Effector memory CD4-positive, alpha-beta T cell (primary cell): ENCODE measurements at regions not wholly inside any gene's neighbourhood (a gene's known extent, or its start where the extent isn't known, plus 50 kb on each side); places are given as distances from the start of the nearest gene placed in this dataset.

Source experiments
- DNase-seq, 3 donors: peaks; one replicate each; pipeline ENCODE4 v3.0.0-alpha.2; 2020
- H3K27ac ChIP-seq: 2 replicates; pipeline ENCODE4 v1.7.0; 2013; ENCODE audit warnings: mild to moderate bottlenecking, low read length, moderate library complexity; ENCODE audit not compliant: insufficient read depth, poor library complexity, severe bottlenecking
- H3K27me3 ChIP-seq: replicated peaks from 2 replicates; pipeline ENCODE4 v1.7.0; 2013; ENCODE audit warnings: mild to moderate bottlenecking, low read length; ENCODE audit not compliant: insufficient read depth, control insufficient read depth, poor library complexity, severe bottlenecking
- H3K36me3 ChIP-seq: 2 replicates; pipeline ENCODE4 v1.7.0; 2013; ENCODE audit warnings: mild to moderate bottlenecking, low read length, moderate library complexity; ENCODE audit not compliant: control insufficient read depth, insufficient read depth
- H3K4me1 ChIP-seq: 2 replicates; pipeline ENCODE4 v1.7.0; 2013; ENCODE audit warnings: low read length, mild to moderate bottlenecking; ENCODE audit not compliant: control insufficient read depth, insufficient read depth, poor library complexity, severe bottlenecking
- H3K4me3 ChIP-seq: 2 replicates; pipeline ENCODE4 v1.7.0; 2013; ENCODE audit warnings: low read length, low read depth, mild to moderate bottlenecking; ENCODE audit not compliant: insufficient read depth, poor library complexity, severe bottlenecking
- H3K9me3 ChIP-seq: 2 replicates; pipeline ENCODE4 v1.7.0; 2013; ENCODE audit warnings: mild to moderate bottlenecking, low read length, moderate library complexity; ENCODE audit not compliant: control insufficient read depth

DNA sequence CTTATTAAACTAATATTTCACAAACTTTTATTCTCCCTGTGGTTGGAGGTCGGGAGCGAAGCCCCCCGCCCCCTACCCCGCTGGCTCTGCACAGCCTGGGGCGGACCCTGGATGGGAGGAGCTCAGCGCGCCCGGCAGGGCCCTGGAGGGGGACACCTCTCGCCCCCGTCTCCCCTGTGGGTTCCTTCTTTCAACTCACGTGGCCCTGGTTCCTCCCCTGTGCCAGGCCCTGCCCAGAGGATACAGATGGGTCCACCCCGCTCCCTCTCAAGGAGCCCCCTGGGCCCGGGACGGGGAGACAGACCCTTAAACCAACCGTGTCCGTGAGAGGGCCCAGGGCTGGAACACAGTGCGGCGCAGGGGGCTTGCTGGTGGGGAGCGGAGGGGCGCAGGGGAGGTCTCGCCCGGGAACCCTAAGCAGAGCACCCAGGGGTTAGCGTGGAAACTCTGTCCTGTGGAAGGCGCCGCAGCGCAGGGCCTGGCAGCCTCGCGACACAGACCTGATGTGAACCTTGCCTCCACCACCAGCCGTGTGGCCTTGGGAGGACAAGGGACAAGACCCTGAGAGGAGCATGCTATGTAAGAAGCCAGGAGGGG lies 103.7 kb upstream of the MVB12B start:
- DNase-seq: no peak
- peaks cover 14% of the 10 kb centered on the region for H3K27me3 ChIP-seq
- peaks cover 3% of the 10 kb centered on the region for H3K4me1 ChIP-seq
- H3K9me3 ChIP-seq: no peaks in the 10 kb centered on the region
- H3K4me3 ChIP-seq: no peak overlapping the region
- no peak overlapping the region for H3K27ac ChIP-seq
- H3K36me3 ChIP-seq: no peaks in the 10 kb centered on the region

DNA sequence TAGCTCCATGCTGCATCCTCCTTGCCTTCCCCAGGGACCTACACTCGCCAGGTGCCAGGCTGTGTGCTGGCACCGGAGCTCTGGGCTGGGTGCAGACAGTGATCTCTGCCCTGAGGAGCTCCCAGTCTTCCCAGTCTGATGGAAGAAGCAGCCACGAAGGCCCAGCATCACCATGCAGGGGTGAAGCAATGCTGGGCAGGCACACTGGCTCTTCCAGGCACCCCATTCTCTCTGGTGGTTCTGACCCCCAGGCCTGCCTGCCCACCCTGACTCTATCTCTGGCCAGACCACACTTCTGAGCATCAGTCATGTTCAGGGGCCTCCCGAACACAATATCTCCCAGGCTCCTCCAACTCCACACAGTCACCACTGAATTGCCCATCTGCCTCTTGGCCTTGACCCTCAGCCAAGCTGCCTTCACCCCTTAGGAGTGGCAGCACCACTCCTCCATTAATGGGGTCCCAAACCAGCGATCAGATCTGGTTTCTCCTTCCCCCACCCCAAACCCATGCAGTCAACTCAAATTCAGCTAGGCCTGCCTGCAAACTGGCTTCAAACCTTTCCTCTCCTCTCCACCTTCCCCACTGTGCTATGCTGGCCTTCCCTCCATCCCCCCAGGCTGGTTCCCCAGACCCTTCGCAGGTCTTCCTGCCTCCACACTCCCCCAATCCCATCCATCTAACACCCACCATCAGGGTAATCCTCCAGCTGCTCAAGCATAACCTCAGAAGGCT lies 102.7 kb upstream of the MVB12B start:
- no peaks in the 10 kb centered on the region for H3K36me3 ChIP-seq
- no peak for DNase-seq
- H3K4me1 ChIP-seq: peaks cover 3% of the 10 kb centered on the region
- no peak overlapping the region for H3K4me3 ChIP-seq
- no peak overlapping the region for H3K27ac ChIP-seq
- H3K27me3 ChIP-seq: peaks cover 11% of the 10 kb centered on the region
- no peaks in the 10 kb centered on the region for H3K9me3 ChIP-seq

DNA sequence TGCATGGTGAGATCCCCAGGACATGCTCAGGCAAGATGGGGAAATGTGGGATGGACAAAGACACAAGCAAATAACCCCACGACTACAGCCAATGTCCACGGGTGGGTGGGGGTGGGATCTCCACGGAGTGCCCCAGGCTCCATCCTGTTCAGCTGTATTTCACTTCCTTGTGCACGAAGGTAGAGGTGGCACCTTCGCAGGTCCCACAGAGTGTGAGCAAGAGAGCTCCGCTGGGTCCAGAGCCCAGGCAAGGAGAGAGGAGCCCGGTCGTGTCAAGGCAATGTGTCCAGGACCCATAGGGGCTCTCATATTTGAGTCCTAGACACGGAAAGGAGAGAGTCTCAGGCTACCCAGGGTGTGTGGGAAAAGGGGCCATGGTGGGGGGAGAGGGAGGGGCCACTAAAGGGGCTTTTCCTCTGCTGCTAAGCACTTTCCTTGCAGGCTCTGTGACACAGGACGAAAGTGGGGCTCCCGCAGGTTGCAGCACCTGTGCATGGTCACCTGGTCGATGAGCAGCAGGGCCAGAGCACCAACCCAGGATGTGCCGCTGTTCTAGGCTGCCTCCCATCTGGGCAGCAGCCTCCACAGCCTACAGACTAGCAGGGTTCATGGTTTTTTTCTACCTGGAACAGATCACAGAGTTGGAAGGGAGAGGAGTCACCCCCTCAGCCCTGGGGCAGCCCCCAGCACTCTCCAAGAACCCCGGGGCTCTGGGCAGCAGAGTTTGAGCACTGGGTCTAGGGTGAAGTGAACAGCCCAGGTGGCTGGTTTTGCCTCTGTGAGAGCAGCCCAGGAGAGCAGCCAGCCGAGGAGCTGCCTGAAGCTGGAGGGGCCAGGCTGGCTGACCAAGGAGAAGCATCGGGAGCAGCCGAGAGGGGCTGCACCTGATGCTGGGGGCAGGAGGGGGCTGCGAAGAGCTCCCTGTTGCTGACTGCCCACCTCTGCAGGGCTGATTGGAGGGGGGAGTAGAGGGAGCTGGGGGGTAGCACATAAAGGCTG lies 100.7 kb upstream of the MVB12B start:
- Histone ChIP-seq H3K4me1 (peaks cover 3% of the 10 kb centered on the region), H3K27ac (no peak overlapping the region), H3K4me3 (no peak overlapping the region), H3K36me3 (no peaks in the 10 kb centered on the region), H3K9me3 (no peaks in the 10 kb centered on the region), H3K27me3 (peaks cover 3% of the 10 kb centered on the region)
- DNase-seq: no peak

- no peak overlapping the region for H3K27ac ChIP-seq
- H3K27me3 ChIP-seq: peaks cover 2% of the 10 kb centered on the region
- no peak overlapping the region for H3K4me3 ChIP-seq
- DNase-seq: no peak
- H3K4me1 ChIP-seq: peaks cover 3% of the 10 kb centered on the region
- no peaks in the 10 kb centered on the region for H3K36me3 ChIP-seq
- no peaks in the 10 kb centered on the region for H3K9me3 ChIP-seq
Measured at GRCh38 chr9:126226991-126227936, 99.4 kb upstream of the MVB12B start.

- H3K36me3 ChIP-seq: no peaks in the 10 kb centered on the region
Measured at GRCh38 chr9:126228111-126228780, 98.4 kb upstream of the MVB12B start.

GRCh38 chr9:126228781-126229444 lies 97.7 kb upstream of the MVB12B start:
- no peaks in the 10 kb centered on the region for H3K4me1 ChIP-seq
- H3K9me3 ChIP-seq: no peaks in the 10 kb centered on the region
- DNase-seq: peak; percentile 10 to 34 (median 16)
- no peaks in the 10 kb centered on the region for H3K36me3 ChIP-seq
- H3K27me3 ChIP-seq: no peaks in the 10 kb centered on the region
- no peak overlapping the region for H3K4me3 ChIP-seq
- H3K27ac ChIP-seq: no peak overlapping the region

More at GRCh38 chr9:126228111-126228780, 98.4 kb upstream of the MVB12B start:
- no peak overlapping the region for H3K4me3 ChIP-seq
- no peaks in the 10 kb centered on the region for H3K4me1 ChIP-seq
- no peaks in the 10 kb centered on the region for H3K27me3 ChIP-seq
- no peak overlapping the region for H3K27ac ChIP-seq
- no peak for DNase-seq
- H3K9me3 ChIP-seq: no peaks in the 10 kb centered on the region

GRCh38 chr9:126229501-126229900 lies 97.1 kb upstream of the MVB12B start:
- DNase-seq: no peak
- Histone ChIP-seq H3K4me1 (no peaks in the 10 kb centered on the region), H3K9me3 (no peaks in the 10 kb centered on the region), H3K27me3 (no peaks in the 10 kb centered on the region), H3K36me3 (no peaks in the 10 kb centered on the region), H3K27ac (no peak overlapping the region), H3K4me3 (no peak overlapping the region)

- no peak overlapping the region for H3K4me3 ChIP-seq
- no peak overlapping the region for H3K27ac ChIP-seq
- no peak for DNase-seq
- no peaks in the 10 kb centered on the region for H3K36me3 ChIP-seq
- no peaks in the 10 kb centered on the region for H3K9me3 ChIP-seq
- H3K4me1 ChIP-seq: no peaks in the 10 kb centered on the region
- no peaks in the 10 kb centered on the region for H3K27me3 ChIP-seq
Measured at GRCh38 chr9:126230692-126231091, 95.9 kb upstream of the MVB12B start.
